ENCODE measurements at regions not wholly inside any gene's neighbourhood (a gene's known extent, or its start where the extent isn't known, plus 50 kb on each side); places are given as distances from the start of the nearest gene placed in this dataset.
"Not testable (repeated sequence)": the region's sequence is repeated elsewhere in the genome, so short reads cannot be mapped to it uniquely, and the experiment has no call there.

DNA sequence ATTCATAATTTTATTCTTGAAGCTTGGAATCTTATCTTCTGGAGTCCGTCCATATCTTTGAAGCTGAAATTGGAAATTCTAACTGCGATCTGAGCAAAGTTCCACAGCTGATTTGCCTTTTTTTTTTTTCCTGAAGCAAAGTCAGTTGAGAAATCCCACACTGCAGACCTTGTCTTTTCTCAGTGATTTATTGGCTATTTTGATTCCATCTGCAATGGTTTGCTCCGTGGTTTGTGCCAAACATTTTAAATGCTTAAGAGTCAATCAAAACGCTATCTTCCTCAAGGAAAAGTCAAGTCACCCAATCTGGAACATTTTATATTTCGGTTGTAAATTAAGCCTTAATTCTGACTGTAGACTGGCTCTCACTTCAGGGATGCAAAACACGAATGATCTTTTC, 88.2 kb upstream of the GRIK1 start:
- Histone ChIP-seq H3K79me2 (ENCODE audit: low read length) (no peaks in the 10 kb centered on the region), H3K9me3 (ENCODE audit: low read length) (no peaks in the 10 kb centered on the region), H4K20me1 (ENCODE audit: low read length) (no peaks in the 10 kb centered on the region), H3K4me1 (ENCODE audit: insufficient read depth, low read length) (no peaks in the 10 kb centered on the region), H3K9ac (ENCODE audit: low read length) (no peak overlapping the region), H3K27ac (ENCODE audit: low read length) (no peak overlapping the region), H3K36me3 (ENCODE audit: low read depth, low read length) (no peaks in the 10 kb centered on the region), H3K9me2 (replicated peaks; ENCODE audit: low read length) (no peaks in the 10 kb centered on the region), H3F3A (ENCODE audit: low read length, unreplicated experiment) (no peaks in the 10 kb centered on the region), H2AFZ (ENCODE audit: low read length) (no peak overlapping the region), H3K4me3 (ENCODE audit: low read length) (no peak overlapping the region), H3K4me2 (ENCODE audit: low read length) (no peak overlapping the region), H3K27me3 (ENCODE audit: low read length) (peaks cover 23% of the 10 kb centered on the region)
- intact Hi-C loops (cut with micrococcal nuclease), result no loop called here
- ATAC-seq, result no peak
- TF ChIP-seq EZH2phosphoT487 (IDR thresholded peaks at IDR 0.05; ENCODE audit: borderline replicate concordance, low read length) (no peak), CTCF (conservative IDR thresholded peaks at IDR 0.05; ENCODE audit: low read depth, low read length) (no peak), EZH2 (IDR thresholded peaks at IDR 0.05; ENCODE audit: low read length, unreplicated experiment) (no peak)
- POLR2A ChIA-PET (ENCODE audit: unreplicated experiment), result no interaction called here
- no TSS peak for BruUV-seq (replicated peaks)
- CTCF ChIA-PET, result no interaction called here
- no peak for DNase-seq

DNA sequence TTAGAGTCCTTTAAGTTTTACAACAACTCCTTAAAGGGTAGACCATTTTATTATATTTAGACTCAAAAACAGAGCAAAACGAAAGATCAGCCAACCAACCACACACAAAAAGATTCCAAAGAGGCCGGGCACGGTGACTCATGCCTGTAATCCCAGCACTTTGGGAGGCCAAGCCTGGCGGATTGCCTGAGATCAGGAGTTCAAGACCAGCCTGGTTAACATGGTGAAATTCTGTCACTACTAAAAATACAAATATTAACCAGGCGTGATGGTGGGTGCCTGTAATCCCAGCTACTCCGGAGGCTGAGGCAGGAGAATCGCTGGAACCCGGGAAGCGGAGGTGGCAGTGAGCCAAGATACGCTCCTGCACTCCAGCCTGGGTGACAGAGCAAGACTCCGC, 83.3 kb upstream of the GRIK1 start:
- H3K9me2 ChIP-seq (replicated peaks; ENCODE audit: low read length); CTCF ChIA-PET; H3K36me3 ChIP-seq (ENCODE audit: low read depth, low read length); BruUV-seq (replicated peaks); intact Hi-C loops (cut with micrococcal nuclease); H3K79me2 ChIP-seq (ENCODE audit: low read length); H3K4me1 ChIP-seq (ENCODE audit: insufficient read depth, low read length); H3K27ac ChIP-seq (ENCODE audit: low read length); ATAC-seq; H3K4me3 ChIP-seq (ENCODE audit: low read length); H3K9ac ChIP-seq (ENCODE audit: low read length); H2AFZ ChIP-seq (ENCODE audit: low read length); H3K9me3 ChIP-seq (ENCODE audit: low read length); H3K4me2 ChIP-seq (ENCODE audit: low read length); H3F3A ChIP-seq (ENCODE audit: low read length, unreplicated experiment); DNase-seq; POLR2A ChIA-PET (ENCODE audit: unreplicated experiment); H4K20me1 ChIP-seq (ENCODE audit: low read length): not testable (repeated sequence)
- peaks cover 22% of the 10 kb centered on the region for H3K27me3 ChIP-seq (ENCODE audit: low read length)

DNA sequence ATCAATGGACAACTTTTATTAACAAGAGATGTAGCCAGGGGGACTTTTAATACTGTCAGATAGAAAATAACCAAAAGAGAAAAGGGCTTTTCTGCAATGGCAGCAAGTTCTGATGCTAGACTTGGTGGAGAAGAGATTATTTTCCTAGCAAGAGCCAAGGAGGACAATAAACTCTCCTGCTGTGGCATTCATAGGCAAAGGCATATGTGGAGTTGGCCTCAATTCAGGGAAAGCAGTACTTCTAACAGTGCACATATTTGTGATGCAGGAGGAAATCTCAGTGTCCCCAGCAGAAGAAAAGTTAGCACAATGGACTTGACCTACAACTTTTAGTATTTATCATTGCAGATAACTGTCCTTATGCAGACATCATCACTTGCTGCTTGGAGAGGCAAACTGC, 75.1 kb upstream of the GRIK1 start:
- Histone ChIP-seq H2AFZ (ENCODE audit: low read length) (no peak overlapping the region), H3K9me2 (replicated peaks; ENCODE audit: low read length) (no peaks in the 10 kb centered on the region), H3K36me3 (ENCODE audit: low read depth, low read length) (no peaks in the 10 kb centered on the region), H3K9me3 (ENCODE audit: low read length) (no peaks in the 10 kb centered on the region), H3K4me3 (ENCODE audit: low read length) (no peak overlapping the region), H3K4me2 (ENCODE audit: low read length) (no peak overlapping the region), H4K20me1 (ENCODE audit: low read length) (no peaks in the 10 kb centered on the region), H3F3A (ENCODE audit: low read length, unreplicated experiment) (no peaks in the 10 kb centered on the region), H3K27me3 (ENCODE audit: low read length) (no peaks in the 10 kb centered on the region), H3K27ac (ENCODE audit: low read length) (no peak overlapping the region), H3K9ac (ENCODE audit: low read length) (no peak overlapping the region), H3K79me2 (ENCODE audit: low read length) (no peaks in the 10 kb centered on the region), H3K4me1 (ENCODE audit: insufficient read depth, low read length) (no peaks in the 10 kb centered on the region)
- DNase-seq, result no peak
- CTCF ChIA-PET, result no interaction called here
- BruUV-seq (replicated peaks), result no TSS peak
- intact Hi-C loops (cut with micrococcal nuclease), result no loop called here
- no peak for ATAC-seq
- POLR2A ChIA-PET (ENCODE audit: unreplicated experiment), result no interaction called here
- TF ChIP-seq EZH2phosphoT487 (IDR thresholded peaks at IDR 0.05; ENCODE audit: borderline replicate concordance, low read length), result no peak
- TF ChIP-seq EZH2 (IDR thresholded peaks at IDR 0.05; ENCODE audit: low read length, unreplicated experiment), result no peak
- TF ChIP-seq CTCF (conservative IDR thresholded peaks at IDR 0.05; ENCODE audit: low read depth, low read length), result no peak

Data from PC-3 (cell line).